Cardiac fibroblast (primary cell): ENCODE measurements at regions not wholly inside any gene's neighbourhood (a gene's known extent, or its start where the extent isn't known, plus 50 kb on each side); places are given as distances from the start of the nearest gene placed in this dataset.
A peak's percentile ranks its signal among the peaks of the same experiment; 100 is the strongest.

Experiments
- DNase-seq, 2 donors: peaks; one replicate each; pipeline versions ENCODE4 v3.0.0 to v3.0.0-alpha.2; 2010; ENCODE audit warnings: low read depth in 2 of 2
- H3K4me3 ChIP-seq, 2 donors: replicated peaks in 1 of 2; 1 replicate in 1 of 2; 2 replicates in 1 of 2; pipeline ENCODE4 v1.5.1; 2011; ENCODE audit warnings: low read depth in 2 of 2, low read length in 2 of 2, mild to moderate bottlenecking in 2 of 2, moderate library complexity in 1 of 2
- TF ChIP-seq, protein P1 (sequence below): IDR thresholded peaks from one replicate; pipeline ENCODE4 v1.5.1; 2011; ENCODE audit warnings: low read depth, mild to moderate bottlenecking, low read length, inconsistent platforms

DNA sequence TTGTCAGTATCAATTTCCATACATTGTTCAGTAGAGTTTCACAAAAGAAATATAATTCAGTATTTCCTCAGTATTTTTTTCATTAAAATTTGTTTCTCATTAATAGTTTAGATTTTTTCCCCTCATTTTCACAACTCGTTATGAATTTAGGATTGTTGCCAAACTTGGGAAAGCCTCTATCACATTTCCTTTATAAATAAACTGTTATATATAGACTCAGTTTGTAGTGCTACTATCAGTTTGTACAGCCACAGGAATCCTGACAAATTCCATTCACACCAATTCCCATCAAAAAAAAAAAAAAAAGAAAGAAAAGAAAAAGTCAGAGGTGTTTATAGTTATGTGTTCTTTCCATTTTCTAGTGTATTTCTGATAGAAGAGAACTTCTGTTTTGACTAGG, 123.3 kb upstream of the DCC start:
- DNase-seq = peak in 1 of 2 donors; percentile 65
- TF ChIP-seq, protein P1, sequence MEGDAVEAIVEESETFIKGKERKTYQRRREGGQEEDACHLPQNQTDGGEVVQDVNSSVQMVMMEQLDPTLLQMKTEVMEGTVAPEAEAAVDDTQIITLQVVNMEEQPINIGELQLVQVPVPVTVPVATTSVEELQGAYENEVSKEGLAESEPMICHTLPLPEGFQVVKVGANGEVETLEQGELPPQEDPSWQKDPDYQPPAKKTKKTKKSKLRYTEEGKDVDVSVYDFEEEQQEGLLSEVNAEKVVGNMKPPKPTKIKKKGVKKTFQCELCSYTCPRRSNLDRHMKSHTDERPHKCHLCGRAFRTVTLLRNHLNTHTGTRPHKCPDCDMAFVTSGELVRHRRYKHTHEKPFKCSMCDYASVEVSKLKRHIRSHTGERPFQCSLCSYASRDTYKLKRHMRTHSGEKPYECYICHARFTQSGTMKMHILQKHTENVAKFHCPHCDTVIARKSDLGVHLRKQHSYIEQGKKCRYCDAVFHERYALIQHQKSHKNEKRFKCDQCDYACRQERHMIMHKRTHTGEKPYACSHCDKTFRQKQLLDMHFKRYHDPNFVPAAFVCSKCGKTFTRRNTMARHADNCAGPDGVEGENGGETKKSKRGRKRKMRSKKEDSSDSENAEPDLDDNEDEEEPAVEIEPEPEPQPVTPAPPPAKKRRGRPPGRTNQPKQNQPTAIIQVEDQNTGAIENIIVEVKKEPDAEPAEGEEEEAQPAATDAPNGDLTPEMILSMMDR = no peak
- H3K4me3 ChIP-seq = no peak overlapping the region

DNA sequence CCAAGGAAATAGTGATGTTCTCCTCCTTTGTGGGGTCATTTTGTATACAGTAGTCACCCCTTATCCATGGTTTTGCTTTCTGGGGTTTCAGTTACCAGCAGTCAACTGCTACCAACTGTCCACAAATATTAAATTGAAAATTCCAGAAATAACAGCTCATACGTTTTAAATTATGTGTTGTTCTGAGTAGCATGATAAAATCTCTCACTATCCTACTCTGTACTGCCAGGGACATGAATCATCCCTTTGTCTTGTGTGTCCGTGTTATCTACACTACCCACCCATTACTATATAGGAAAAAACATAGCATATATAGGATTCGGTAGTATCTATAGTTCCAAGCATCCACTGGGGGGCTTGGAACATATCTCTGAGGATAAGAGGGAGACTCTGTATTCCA, 120.9 kb upstream of the DCC start:
- no peak for DNase-seq
- TF ChIP-seq, protein P1 = no peak
- no peak overlapping the region for H3K4me3 ChIP-seq

DNA sequence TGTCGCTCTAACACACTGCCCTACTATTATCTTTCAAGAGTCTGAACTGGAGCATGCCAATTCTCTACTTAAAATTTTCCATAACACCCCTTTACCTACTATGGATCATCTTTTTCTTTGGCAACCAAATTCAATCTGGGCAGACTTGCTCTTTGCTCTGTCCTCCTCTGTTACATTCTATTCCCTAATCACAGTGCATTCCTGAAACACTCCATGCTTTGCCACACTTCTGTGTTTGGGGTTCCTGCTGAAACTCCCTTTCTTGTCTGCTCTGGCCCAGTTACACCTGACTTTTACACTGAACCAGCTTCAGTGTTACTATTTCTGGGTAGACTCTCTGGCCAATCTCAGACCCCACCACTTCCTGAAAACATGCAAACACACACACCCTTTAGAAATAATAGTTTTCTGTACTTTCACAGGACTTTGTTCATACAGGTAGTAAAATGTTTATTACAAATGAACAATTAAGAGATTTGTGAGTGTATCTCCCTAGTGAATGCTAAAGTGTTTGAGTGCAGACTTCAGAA, 119.9 kb upstream of the DCC start:
- DNase-seq = no peak
- H3K4me3 ChIP-seq = no peak overlapping the region
- TF ChIP-seq, protein P1 = no peak

DNA sequence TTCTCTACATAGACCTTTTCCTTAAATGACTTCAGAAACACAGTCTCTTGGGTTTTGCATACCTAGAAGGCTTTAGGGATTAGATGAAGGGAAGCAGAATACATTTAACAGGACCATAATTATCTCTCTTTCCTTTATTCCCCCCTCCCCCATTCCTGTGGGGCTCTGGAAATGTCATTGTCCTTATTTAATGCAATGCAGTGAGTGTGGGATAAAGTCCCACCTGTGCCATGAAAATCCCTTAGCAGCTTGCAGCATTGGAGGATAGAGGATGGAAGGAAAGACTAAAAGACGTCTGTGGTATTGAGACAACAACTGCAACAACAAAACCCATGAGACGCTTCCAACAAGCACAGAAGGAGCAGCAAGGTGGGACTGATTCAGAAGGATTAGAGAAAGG, 117.8 kb upstream of the DCC start:
- TF ChIP-seq, protein P1 = no peak
- no peak for DNase-seq
- no peak overlapping the region for H3K4me3 ChIP-seq

DNA sequence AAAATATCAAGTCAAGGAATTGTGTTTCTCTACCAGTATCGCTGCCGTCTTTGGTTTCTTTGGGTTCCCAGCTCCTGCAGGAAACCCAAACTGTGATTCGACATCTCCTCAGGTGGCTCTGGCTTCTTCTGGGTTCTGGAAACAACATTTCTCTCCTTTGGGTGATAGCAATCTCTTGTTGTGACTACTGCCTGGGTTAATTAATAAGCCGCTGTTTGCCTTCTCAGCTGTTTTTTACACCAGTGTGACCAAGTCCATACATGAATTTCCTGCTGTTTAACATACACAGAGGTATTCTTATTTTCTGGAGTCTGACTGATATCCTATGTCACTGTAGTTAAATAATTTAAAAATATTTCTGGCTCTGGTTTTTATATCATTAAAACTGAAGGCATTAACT, 112.5 kb upstream of the DCC start:
- DNase-seq = no peak
- TF ChIP-seq, protein P1 = no peak
- H3K4me3 ChIP-seq = no peak overlapping the region

DNA sequence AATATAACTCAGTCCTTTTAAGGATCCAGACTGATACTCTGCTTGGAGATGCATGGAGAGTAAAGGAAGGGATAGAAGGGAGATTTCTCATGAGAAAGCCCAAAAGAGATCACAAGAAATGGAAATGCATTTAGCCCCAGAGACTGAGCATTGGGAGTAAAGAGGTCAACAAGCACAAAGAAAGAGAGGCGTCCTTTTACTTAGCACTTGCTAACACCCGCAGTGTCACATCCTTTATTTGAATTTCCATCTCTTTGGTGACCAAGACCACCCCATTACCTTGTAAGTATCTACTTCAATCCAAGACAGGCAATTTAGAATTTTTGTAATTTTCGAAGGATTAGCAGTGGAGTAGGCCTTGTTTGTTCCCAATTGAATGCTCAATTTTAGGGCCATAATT, 111.8 kb upstream of the DCC start:
- no peak for DNase-seq
- H3K4me3 ChIP-seq = no peak overlapping the region
- TF ChIP-seq, protein P1 = no peak

DNA sequence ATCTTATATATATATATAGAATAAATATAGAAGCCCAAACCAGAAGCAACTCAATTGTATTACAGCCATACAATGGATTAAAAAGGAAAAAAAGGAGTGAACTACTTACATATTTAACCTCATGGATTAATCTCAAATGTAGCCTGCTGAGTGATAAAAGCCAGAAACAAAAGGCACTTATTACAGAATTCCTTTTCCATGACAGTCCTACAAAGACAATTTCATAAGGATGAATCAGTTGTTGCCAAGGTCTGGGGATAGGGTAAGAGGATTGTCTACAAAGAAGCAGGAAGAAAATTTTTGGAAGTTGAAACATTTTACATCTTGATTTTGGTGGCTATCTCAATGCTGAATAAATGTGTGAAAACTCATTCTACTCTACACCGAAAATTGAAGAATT, 103.9 kb upstream of the DCC start:
- peak in 1 of 2 donors; percentile 57 for DNase-seq
- no peak overlapping the region for H3K4me3 ChIP-seq
- TF ChIP-seq, protein P1 = no peak
